Nephron progenitor cell (in vitro differentiated cells): ENCODE measurements at regions not wholly inside any gene's neighbourhood (a gene's known extent, or its start where the extent isn't known, plus 50 kb on each side); places are given as distances from the start of the nearest gene placed in this dataset.

ENCODE experiments used
- DNase-seq: peaks from one replicate; pipeline ENCODE4 v3.0.0; 2021
- H3K27ac Mint-ChIP-seq: 2 replicates; pipeline ENCODE4 v1.8.0; 2021; ENCODE audit warnings: mild to moderate bottlenecking, moderate library complexity, mixed read lengths
- H3K27me3 Mint-ChIP-seq: 2 replicates; pipeline ENCODE4 v1.8.0; 2021; ENCODE audit warnings: mild to moderate bottlenecking, low read depth, mixed read lengths; ENCODE audit not compliant: poor library complexity
- H3K36me3 Mint-ChIP-seq: 2 replicates; pipeline ENCODE4 v1.8.0; 2021; ENCODE audit warnings: low read depth, mixed read lengths
- H3K4me1 Mint-ChIP-seq: 2 replicates; pipeline ENCODE4 v1.8.0; 2021; ENCODE audit warnings: mixed read lengths
- H3K4me3 Mint-ChIP-seq: 2 replicates; pipeline ENCODE4 v1.8.0; 2021; ENCODE audit warnings: mild to moderate bottlenecking, moderate library complexity, mixed read lengths
- H3K9me3 Mint-ChIP-seq: 2 replicates; pipeline ENCODE4 v1.8.0; 2021; ENCODE audit warnings: mild to moderate bottlenecking, moderate library complexity, mixed read lengths
- CTCF ChIP-seq: fragments of 200-600 bp; sonication (generic); IDR thresholded peaks from 2 replicates; pipeline ENCODE4 v1.5.0; 2021; ENCODE audit warnings: antibody characterized with exemption

- no peak overlapping the region for H3K4me3 Mint-ChIP-seq
- no peaks in the 10 kb centered on the region for H3K9me3 Mint-ChIP-seq
- TF ChIP-seq CTCF, result no peak
- no peaks in the 10 kb centered on the region for H3K4me1 Mint-ChIP-seq
- H3K27me3 Mint-ChIP-seq, result no peaks in the 10 kb centered on the region
- DNase-seq, result no peak
- H3K36me3 Mint-ChIP-seq, result no peaks in the 10 kb centered on the region
- H3K27ac Mint-ChIP-seq, result no peak overlapping the region
These were observed 496.0 kb upstream of the MAP2 start for GRCh38 chr2:208927867-208928266.

- DNase-seq, result no peak
- H3K4me3 Mint-ChIP-seq, result no peak overlapping the region
- H3K27me3 Mint-ChIP-seq, result peaks cover 4% of the 10 kb centered on the region
- H3K9me3 Mint-ChIP-seq, result no peaks in the 10 kb centered on the region
- no peaks in the 10 kb centered on the region for H3K4me1 Mint-ChIP-seq
- no peaks in the 10 kb centered on the region for H3K36me3 Mint-ChIP-seq
- H3K27ac Mint-ChIP-seq, result no peak overlapping the region
- no peak for TF ChIP-seq CTCF
These were observed 494.5 kb upstream of the MAP2 start for GRCh38 chr2:208929139-208929864.

GRCh38 chr2:208929894-208930427 is 493.9 kb upstream of the MAP2 start:
- DNase-seq, result no peak
- TF ChIP-seq CTCF, result no peak
- H3K27me3 Mint-ChIP-seq, result peaks cover 4% of the 10 kb centered on the region
- H3K36me3 Mint-ChIP-seq, result no peaks in the 10 kb centered on the region
- no peak overlapping the region for H3K4me3 Mint-ChIP-seq
- H3K9me3 Mint-ChIP-seq, result no peaks in the 10 kb centered on the region
- H3K4me1 Mint-ChIP-seq, result no peaks in the 10 kb centered on the region
- H3K27ac Mint-ChIP-seq, result no peak overlapping the region

GRCh38 chr2:208935531-208935930 is 488.3 kb upstream of the MAP2 start:
- Mint-ChIP-seq H3K4me1 (no peaks in the 10 kb centered on the region), H3K36me3 (no peaks in the 10 kb centered on the region), H3K9me3 (no peaks in the 10 kb centered on the region), H3K27me3 (peaks cover 4% of the 10 kb centered on the region), H3K4me3 (no peak overlapping the region), H3K27ac (no peak overlapping the region)
- no peak for TF ChIP-seq CTCF
- DNase-seq, result no peak

- no peak overlapping the region for H3K27ac Mint-ChIP-seq
- no peak for TF ChIP-seq CTCF
- no peak for DNase-seq
- no peaks in the 10 kb centered on the region for H3K4me1 Mint-ChIP-seq
- H3K36me3 Mint-ChIP-seq, result no peaks in the 10 kb centered on the region
- no peaks in the 10 kb centered on the region for H3K9me3 Mint-ChIP-seq
- no peak overlapping the region for H3K4me3 Mint-ChIP-seq
- peaks cover 4% of the 10 kb centered on the region for H3K27me3 Mint-ChIP-seq
These were observed 486.3 kb upstream of the MAP2 start for GRCh38 chr2:208937521-208937920.

GRCh38 chr2:208939852-208940251 is 484.0 kb upstream of the MAP2 start:
- no peaks in the 10 kb centered on the region for H3K9me3 Mint-ChIP-seq
- no peak overlapping the region for H3K4me3 Mint-ChIP-seq
- H3K27ac Mint-ChIP-seq, result no peak overlapping the region
- DNase-seq, result no peak
- no peak for TF ChIP-seq CTCF
- H3K4me1 Mint-ChIP-seq, result no peaks in the 10 kb centered on the region
- H3K27me3 Mint-ChIP-seq, result no peaks in the 10 kb centered on the region
- H3K36me3 Mint-ChIP-seq, result no peaks in the 10 kb centered on the region
